ENCODE measurements at regions not wholly inside any gene's neighbourhood (a gene's known extent, or its start where the extent isn't known, plus 50 kb on each side); places are given as distances from the start of the nearest gene placed in this dataset.

GRCh38 chr22:22404598-22405284, 103.8 kb downstream of the ZNF280B start:
- no peak for DNase-seq
- intact Hi-C loops (cut with DNase I): no loop called here
- ATAC-seq: no peak

- ATAC-seq (no peak), DNase-seq (no peak)
- intact Hi-C loops (cut with DNase I): no loop called here
These were observed 102.0 kb downstream of the ZNF280B start for GRCh38 chr22:22406445-22407027.

GRCh38 chr22:22407061-22407460, 101.5 kb downstream of the ZNF280B start:
- ATAC-seq: no peak
- no peak for DNase-seq
- intact Hi-C loops (cut with DNase I): no loop called here

DNA sequence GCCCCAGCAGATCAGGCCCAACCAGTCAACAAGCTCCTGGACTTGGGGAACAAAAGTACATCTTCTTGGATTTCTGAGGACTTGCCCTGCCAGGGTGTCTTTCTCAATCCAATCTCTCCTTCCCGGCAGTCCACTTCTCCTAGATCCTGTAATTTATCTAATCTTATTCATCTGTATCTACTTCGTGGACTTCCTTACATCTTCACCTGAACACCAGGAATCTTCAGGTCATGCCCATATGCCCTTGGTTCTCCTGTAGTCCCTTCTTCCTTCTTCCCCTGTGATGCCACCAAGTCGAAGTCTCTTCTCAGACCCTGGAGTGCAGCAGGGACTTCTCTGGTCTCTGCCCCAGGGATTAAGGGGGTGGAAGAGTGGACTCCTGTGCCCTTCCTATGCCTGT, 100.3 kb downstream of the ZNF280B start:
- intact Hi-C loops (cut with DNase I): no loop called here
- DNase-seq (no peak), ATAC-seq (no peak)

- intact Hi-C loops (cut with DNase I): no loop called here
These were observed 99.5 kb downstream of the ZNF280B start for GRCh38 chr22:22408731-22409696.

DNA sequence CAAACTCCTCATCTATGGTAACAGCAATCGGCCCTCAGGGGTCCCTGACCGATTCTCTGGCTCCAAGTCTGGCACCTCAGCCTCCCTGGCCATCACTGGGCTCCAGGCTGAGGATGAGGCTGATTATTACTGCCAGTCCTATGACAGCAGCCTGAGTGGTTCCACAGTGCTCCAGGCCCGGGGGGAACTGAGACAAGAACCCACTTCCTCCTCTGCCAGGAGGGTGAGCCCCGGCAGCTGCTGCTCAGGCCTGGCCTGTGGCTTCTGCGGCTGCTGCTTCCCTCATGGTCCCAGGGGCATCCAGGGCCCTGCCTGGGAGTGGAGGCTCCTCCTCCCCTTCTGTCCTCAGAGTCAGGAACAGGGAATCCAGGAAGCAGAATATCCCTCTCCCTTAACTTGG, 98.4 kb downstream of the ZNF280B start:
- DNase-seq (peak; percentile 51), ATAC-seq (peak; percentile 67 to 93)
- intact Hi-C loops (cut with DNase I): no loop called here

More at GRCh38 chr22:22408731-22409696, 99.5 kb downstream of the ZNF280B start:
- peak in 1 of 2 donors; percentile 69 for ATAC-seq
- DNase-seq: no peak

DNA sequence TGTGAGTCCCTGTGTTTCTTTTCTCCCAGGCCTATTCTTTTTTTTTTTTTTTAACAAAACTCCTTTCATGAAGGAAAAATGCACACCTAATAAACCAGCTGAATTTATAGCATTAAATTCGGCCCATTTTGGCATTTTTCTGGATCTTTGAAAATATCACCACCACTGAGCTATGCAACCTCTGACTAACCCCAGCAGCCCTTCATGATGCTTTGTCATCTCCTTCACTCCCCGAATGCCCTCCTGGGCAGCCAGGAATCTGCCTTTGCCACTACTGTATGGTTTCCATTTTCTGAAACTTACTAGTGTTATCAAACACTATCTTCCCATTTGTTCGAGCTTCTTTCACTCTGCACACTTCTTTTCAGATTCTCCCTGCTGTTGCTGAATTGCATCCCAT, 97.9 kb downstream of the ZNF280B start:
- DNase-seq (no peak), ATAC-seq (no peak)
- intact Hi-C loops (cut with DNase I): no loop called here

DNA sequence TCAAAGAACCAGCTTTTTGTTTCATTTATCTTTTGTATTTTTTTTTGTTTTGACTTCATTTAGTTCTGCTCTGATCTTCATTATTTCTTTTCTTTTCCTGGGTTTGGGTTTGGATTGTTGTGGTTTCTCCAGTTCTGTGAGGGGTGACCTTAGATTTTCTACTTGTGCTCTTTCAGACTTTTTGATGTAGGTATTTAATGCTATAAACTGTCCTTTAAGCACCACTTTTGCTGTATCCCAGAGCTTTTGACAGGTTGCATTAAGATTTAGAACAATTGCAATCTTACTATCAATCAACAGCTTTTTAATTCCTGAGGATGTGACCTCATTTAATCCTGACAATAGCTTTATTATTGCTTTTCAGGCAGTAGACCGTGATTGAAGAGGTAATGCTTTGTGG, 94.3 kb downstream of the ZNF280B start:
- ATAC-seq (no peak), DNase-seq (no peak)
- intact Hi-C loops (cut with DNase I): no loop called here

DNA sequence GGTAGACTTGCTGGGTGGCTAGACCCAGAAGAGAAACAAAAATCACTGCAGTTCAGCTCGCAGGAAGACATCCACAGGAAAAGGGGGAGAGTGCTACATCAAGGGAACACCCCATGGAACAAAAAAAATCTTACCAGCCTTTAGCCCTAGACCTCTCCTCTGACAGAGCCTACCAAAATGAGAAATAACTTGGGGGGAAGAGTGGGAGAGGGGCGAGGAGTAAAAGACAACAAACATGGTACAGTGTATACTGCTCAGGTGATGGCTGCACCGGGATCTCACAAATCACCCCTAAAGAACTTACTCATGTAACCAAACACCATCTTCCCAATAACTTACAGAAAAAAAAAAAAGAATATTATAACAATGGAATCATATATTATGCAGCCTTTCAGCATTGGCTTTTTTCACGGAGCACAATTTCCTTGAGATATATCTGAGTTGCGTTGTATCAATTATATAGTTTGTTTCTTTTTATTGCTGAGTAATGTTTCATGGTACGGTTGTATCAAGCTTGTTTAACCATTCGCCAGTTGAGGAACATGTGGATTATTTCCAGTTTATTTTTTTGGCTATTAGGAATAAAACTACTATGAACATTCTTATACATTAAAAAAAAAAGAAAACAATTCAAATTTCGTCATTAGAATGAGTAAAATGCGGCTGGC, 90.9 kb downstream of the ZNF280B start:
- no peak for ATAC-seq
- no peak for DNase-seq
- intact Hi-C loops (cut with DNase I): no loop called here

GRCh38 chr22:22418163-22418549, 90.4 kb downstream of the ZNF280B start:
- intact Hi-C loops (cut with DNase I): no loop called here
- no peak for DNase-seq
- no peak for ATAC-seq

DNA sequence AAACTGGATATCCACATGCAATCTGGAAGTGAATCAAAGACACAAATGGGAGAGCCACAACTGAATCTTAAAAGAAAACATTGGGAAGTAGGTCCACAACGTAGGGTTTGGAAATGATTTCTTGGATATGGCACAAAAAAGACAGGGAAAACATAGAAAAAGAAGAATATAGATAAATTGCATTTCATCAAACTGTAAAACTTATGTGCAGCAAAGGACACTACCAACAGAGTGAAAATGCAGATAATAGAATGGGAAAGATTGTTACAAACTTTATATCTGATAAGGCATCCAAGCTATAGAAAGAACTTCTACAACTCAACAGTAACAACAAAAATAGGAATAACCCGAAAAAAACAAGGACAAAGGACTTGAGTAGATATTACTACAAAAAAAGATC, 89.6 kb downstream of the ZNF280B start:
- intact Hi-C loops (cut with DNase I): no loop called here
- DNase-seq (no peak), ATAC-seq (no peak)

DNA sequence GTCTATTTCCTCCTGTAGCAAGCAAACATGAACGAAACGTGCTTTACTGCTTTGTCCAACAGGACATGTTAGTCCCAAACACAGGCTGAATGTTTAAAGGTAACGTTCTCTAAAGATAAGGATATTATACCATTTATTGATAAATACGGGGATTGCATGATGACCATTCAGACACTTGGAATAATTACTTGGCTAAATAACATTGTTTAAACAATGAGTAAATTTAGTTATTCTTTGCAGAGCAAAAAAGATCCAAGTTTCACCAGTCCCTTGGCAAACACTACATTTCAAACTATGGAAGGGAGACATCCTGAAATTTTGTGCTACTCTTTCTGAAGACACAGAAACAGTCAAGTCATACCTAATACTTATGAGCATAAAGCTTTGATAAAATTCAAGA, 88.0 kb downstream of the ZNF280B start:
- DNase-seq (no peak), ATAC-seq (no peak)
- intact Hi-C loops (cut with DNase I): no loop called here

DNA sequence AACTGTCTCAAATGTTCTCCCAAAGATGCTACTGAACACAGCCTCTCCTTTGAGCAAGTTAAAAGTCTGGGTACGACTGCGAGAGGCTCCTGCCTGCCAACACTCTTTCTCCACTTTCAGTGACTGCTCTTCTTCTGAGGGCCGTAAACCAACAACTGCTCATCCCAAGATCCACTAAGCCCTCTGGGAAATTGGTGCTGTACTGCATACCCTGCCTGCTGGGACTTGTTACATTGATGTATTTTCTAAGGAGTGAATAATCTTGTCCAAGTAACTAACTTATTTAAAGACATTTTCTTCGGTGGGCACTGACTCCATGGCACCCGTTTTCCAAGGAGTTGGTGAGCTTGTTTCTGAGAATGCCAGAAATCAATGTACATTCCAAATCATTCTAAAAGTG, 87.2 kb downstream of the ZNF280B start:
- ATAC-seq (no peak), DNase-seq (no peak)
- intact Hi-C loops (cut with DNase I): no loop called here

GRCh38 chr22:22422629-22423112, 85.9 kb downstream of the ZNF280B start:
- ATAC-seq (no peak), DNase-seq (peak; percentile 63)

DNA sequence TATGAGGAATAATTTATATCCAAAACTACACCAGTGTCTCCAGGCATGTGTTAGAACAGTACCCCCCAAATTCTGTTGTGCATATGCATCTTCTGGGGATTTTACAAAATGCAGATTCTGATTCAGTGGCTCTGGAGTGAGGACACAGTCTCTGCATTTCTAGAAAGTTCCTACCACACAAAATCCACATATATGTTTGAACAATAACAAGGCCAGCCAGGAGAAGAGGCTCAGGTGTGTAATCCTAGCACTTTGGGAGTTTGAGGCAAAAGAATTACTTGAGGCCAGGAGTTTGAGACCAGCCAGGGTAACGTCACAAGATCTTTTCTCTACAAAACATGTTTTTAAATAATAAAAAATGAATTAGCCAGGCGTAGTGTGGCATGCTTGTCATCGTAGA, 84.9 kb downstream of the ZNF280B start:
- DNase-seq (no peak), ATAC-seq (no peak)
- intact Hi-C loops (cut with DNase I): no loop called here

More at GRCh38 chr22:22422629-22423112, 85.9 kb downstream of the ZNF280B start:
- intact Hi-C loops (cut with DNase I): no loop called here

- ATAC-seq (no peak), DNase-seq (no peak)
- intact Hi-C loops (cut with DNase I): no loop called here
These were observed 84.2 kb downstream of the ZNF280B start for GRCh38 chr22:22424210-22424800.

GRCh38 chr22:22424956-22425355, 83.6 kb downstream of the ZNF280B start:
- ATAC-seq (no peak), DNase-seq (no peak)
- intact Hi-C loops (cut with DNase I): no loop called here

GRCh38 chr22:22425356-22425755, 83.2 kb downstream of the ZNF280B start:
- no peak for DNase-seq
- ATAC-seq: no peak
- intact Hi-C loops (cut with DNase I): no loop called here
